Neural cell (in vitro differentiated cells): ENCODE measurements at regions not wholly inside any gene's neighbourhood (a gene's known extent, or its start where the extent isn't known, plus 50 kb on each side); places are given as distances from the start of the nearest gene placed in this dataset.

Experiments used
- H2AFZ ChIP-seq: fragments of 200-600, 300-800 bp; sonication (generic), shearing (Covaris generic); 2 replicates; pipeline ENCODE4 v1.6.0; 2014; ENCODE audit warnings: low read depth, mild to moderate bottlenecking, antibody characterized with exemption, low read length, moderate library complexity
- H3F3A ChIP-seq: fragments of 200-600 bp; shearing (Covaris generic); 2 replicates; pipeline ENCODE4 v1.6.1; 2016; ENCODE audit warnings: mild to moderate bottlenecking, moderate library complexity, mixed read lengths, antibody characterized with exemption, low read length; ENCODE audit not compliant: insufficient read depth, poor library complexity, severe bottlenecking
- H3K27ac ChIP-seq: fragments of 200-600, 300-800 bp; sonication (generic), shearing (Covaris generic); 2 replicates; pipeline ENCODE4 v1.5.1; 2014; ENCODE audit warnings: mild to moderate bottlenecking, low read length, moderate library complexity
- H3K27me3 ChIP-seq: fragments of 300-800, 200-600 bp; sonication (generic), shearing (Covaris generic); 2 replicates; pipeline ENCODE4 v1.6.0; 2014; ENCODE audit warnings: mild to moderate bottlenecking, low read depth, low read length, moderate library complexity; ENCODE audit not compliant: insufficient read depth
- H3K36me3 ChIP-seq: fragments of 300-800, 200-600 bp; sonication (generic), shearing (Covaris generic); 2 replicates; pipeline ENCODE4 v1.5.1; 2014; ENCODE audit warnings: mild to moderate bottlenecking, antibody characterized with exemption, low read length, moderate library complexity; ENCODE audit not compliant: insufficient read depth
- H3K4me2 ChIP-seq: fragments of 300-800, 200-600 bp; sonication (generic), shearing (Covaris generic); 2 replicates; pipeline ENCODE4 v1.6.0; 2014; ENCODE audit warnings: mild to moderate bottlenecking, low read length
- H3K4me3 ChIP-seq: fragments of 300-800, 200-600 bp; sonication (generic), shearing (Covaris generic); 2 replicates; pipeline ENCODE4 v1.5.1; 2014; ENCODE audit warnings: mild to moderate bottlenecking, low read length, moderate library complexity
- H3K79me2 ChIP-seq: fragments of 200-600 bp; shearing (Covaris generic); replicated peaks from 2 replicates; pipeline ENCODE4 v1.6.0; 2014; ENCODE audit warnings: mild to moderate bottlenecking, low read length, moderate library complexity; ENCODE audit not compliant: insufficient read depth
- H3K9ac ChIP-seq: fragments of 300-800, 200-600 bp; sonication (generic), shearing (Covaris generic); 2 replicates; pipeline ENCODE4 v1.6.1; 2016; ENCODE audit warnings: mild to moderate bottlenecking, low read length, mixed read lengths
- H3K9me2 ChIP-seq: fragments of 200-600 bp; shearing (Covaris generic); 2 replicates; pipeline ENCODE4 v1.6.1; 2016; ENCODE audit warnings: mild to moderate bottlenecking, low read length, mixed read lengths; ENCODE audit not compliant: insufficient read depth
- H3K9me3 ChIP-seq: fragments of 200-600, 300-800 bp; sonication (generic), shearing (Covaris generic); 2 replicates; pipeline ENCODE4 v1.6.1; 2016; ENCODE audit warnings: mild to moderate bottlenecking, mixed run types, low read length, moderate library complexity, mixed read lengths
- H4K20me1 ChIP-seq: fragments of 200-600 bp; shearing (Covaris generic); 2 replicates; pipeline ENCODE4 v1.6.1; 2016; ENCODE audit warnings: mild to moderate bottlenecking, mixed run types; ENCODE audit not compliant: insufficient read depth
- CTCF ChIP-seq: fragments of 450-650 bp; IDR thresholded peaks from 2 replicates; pipeline ENCODE4 v1.5.1; 2014; ENCODE audit warnings: antibody characterized with exemption, mild to moderate bottlenecking, moderate library complexity; ENCODE audit not compliant: poor library complexity, severe bottlenecking
- EP300 ChIP-seq: fragments of 450-650 bp; conservative IDR thresholded peaks from 2 replicates; pipeline ENCODE4 v1.6.1; 2014; ENCODE audit warnings: antibody characterized with exemption, mild to moderate bottlenecking, moderate library complexity; ENCODE audit not compliant: poor library complexity, severe bottlenecking
- EZH2 ChIP-seq: fragments of 200-600, 300-800 bp; shearing (Covaris generic), sonication (generic); IDR thresholded peaks from 2 replicates; pipeline ENCODE4 v1.6.1; 2014; ENCODE audit warnings: antibody characterized with exemption, low read length, borderline replicate concordance, mild to moderate bottlenecking; ENCODE audit not compliant: insufficient read depth, poor library complexity, severe bottlenecking
- MXI1 ChIP-seq: fragments of 450-650 bp; conservative IDR thresholded peaks from 2 replicates; pipeline ENCODE4 v1.6.1; 2014; ENCODE audit warnings: antibody characterized with exemption, mild to moderate bottlenecking; ENCODE audit not compliant: poor library complexity, severe bottlenecking
- POLR2AphosphoS5 ChIP-seq: IDR thresholded peaks from 2 replicates; pipeline ENCODE4 v1.6.1; 2012
- RAD21 ChIP-seq: fragments of 450-650 bp; conservative IDR thresholded peaks from 2 replicates; pipeline ENCODE4 v1.6.1; 2014; ENCODE audit warnings: antibody characterized with exemption, mild to moderate bottlenecking, moderate library complexity
- REST ChIP-seq: IDR thresholded peaks from 2 replicates; pipeline ENCODE4 v1.6.1; 2012; ENCODE audit warnings: borderline replicate concordance
- SMC3 ChIP-seq: fragments of 450-650 bp; conservative IDR thresholded peaks from 2 replicates; pipeline ENCODE4 v1.6.1; 2014; ENCODE audit warnings: antibody characterized with exemption, mild to moderate bottlenecking, moderate library complexity; ENCODE audit not compliant: poor library complexity
- TAF1 ChIP-seq: IDR thresholded peaks from 2 replicates; pipeline ENCODE4 v1.6.1; 2012; ENCODE audit warnings: low read depth

- Histone ChIP-seq H3K36me3 (peaks cover 5% of the 10 kb centered on the region), H3K9me3 (no peaks in the 10 kb centered on the region), H2AFZ (no peak overlapping the region), H3K27ac (no peak overlapping the region), H3K4me3 (no peak overlapping the region), H3K9ac (no peak overlapping the region), H3K9me2 (no peaks in the 10 kb centered on the region), H3K27me3 (no peaks in the 10 kb centered on the region), H3K4me2 (no peak overlapping the region), H3F3A (peaks cover 10% of the 10 kb centered on the region), H4K20me1 (no peaks in the 10 kb centered on the region), H3K79me2 (peaks cover 14% of the 10 kb centered on the region)
- TF ChIP-seq EP300 (peak; percentile 28), MXI1 (no peak)
Observed at GRCh38 chr2:744088-744487, 66.9 kb upstream of the TMEM18 start.

GRCh38 chr2:742221-742620 lies 65.0 kb upstream of the TMEM18 start:
- Histone ChIP-seq H3K4me2 (no peak overlapping the region), H3K9me3 (no peaks in the 10 kb centered on the region), H3K4me3 (peak overlapping the region; percentile 72), H3K36me3 (no peaks in the 10 kb centered on the region), H3K27ac (no peak overlapping the region), H3F3A (peaks cover 12% of the 10 kb centered on the region), H3K9me2 (no peaks in the 10 kb centered on the region), H3K79me2 (peaks cover 14% of the 10 kb centered on the region), H3K27me3 (no peaks in the 10 kb centered on the region), H2AFZ (no peak overlapping the region), H3K9ac (no peak overlapping the region), H4K20me1 (no peaks in the 10 kb centered on the region)
- TF ChIP-seq EZH2 (no peak), TAF1 (no peak), RAD21 (no peak), POLR2AphosphoS5 (no peak), SMC3 (no peak), EP300 (no peak), CTCF (no peak), REST (no peak), MXI1 (no peak)

GRCh38 chr2:741195-741496 lies 63.9 kb upstream of the TMEM18 start:
- Histone ChIP-seq H3K79me2 (peaks cover 14% of the 10 kb centered on the region), H3K36me3 (no peaks in the 10 kb centered on the region), H3K4me3 (peak overlapping the region; percentile 72), H3K27ac (peak overlapping the region; percentile 80), H3F3A (peaks cover 12% of the 10 kb centered on the region), H3K9me2 (no peaks in the 10 kb centered on the region), H3K9me3 (no peaks in the 10 kb centered on the region), H3K27me3 (no peaks in the 10 kb centered on the region), H2AFZ (peak overlapping the region; percentile 37), H3K9ac (peak overlapping the region; percentile 70), H3K4me2 (peak overlapping the region; percentile 73), H4K20me1 (no peaks in the 10 kb centered on the region)
- no peak for TF ChIP-seq TAF1
- TF ChIP-seq CTCF: no peak
- peak; percentile 9 for TF ChIP-seq MXI1
- no peak for TF ChIP-seq REST
- TF ChIP-seq EZH2: no peak
- TF ChIP-seq RAD21: no peak
- TF ChIP-seq EP300: no peak
